GM20000 (cell line): ENCODE measurements at regions not wholly inside any gene's neighbourhood (a gene's known extent, or its start where the extent isn't known, plus 50 kb on each side); places are given as distances from the start of the nearest gene placed in this dataset.

Source experiments
- DNase-seq: peaks from one replicate; pipeline ENCODE4 v3.0.0; 2012; ENCODE audit warnings: low spot score
- CTCF ChIP-seq: IDR thresholded peaks from 2 replicates; pipeline ENCODE4 v1.5.1; 2012; ENCODE audit warnings: mild to moderate bottlenecking, control low read depth; ENCODE audit errors: extremely low read depth, missing control alignments

- TF ChIP-seq CTCF: no peak
- DNase-seq: no peak
Observed at GRCh38 chr4:125801373-125801772, 486.6 kb downstream of the FAT4 start.

GRCh38 chr4:125801924-125802323 lies 487.2 kb downstream of the FAT4 start:
- no peak for TF ChIP-seq CTCF

GRCh38 chr4:125808022-125808421 lies 493.3 kb downstream of the FAT4 start:
- DNase-seq: no peak
- no peak for TF ChIP-seq CTCF

More at GRCh38 chr4:125801924-125802323, 487.2 kb downstream of the FAT4 start:
- no peak for DNase-seq

GRCh38 chr4:125808570-125808969 lies 493.8 kb downstream of the FAT4 start:
- no peak for DNase-seq
- TF ChIP-seq CTCF: no peak

DNA sequence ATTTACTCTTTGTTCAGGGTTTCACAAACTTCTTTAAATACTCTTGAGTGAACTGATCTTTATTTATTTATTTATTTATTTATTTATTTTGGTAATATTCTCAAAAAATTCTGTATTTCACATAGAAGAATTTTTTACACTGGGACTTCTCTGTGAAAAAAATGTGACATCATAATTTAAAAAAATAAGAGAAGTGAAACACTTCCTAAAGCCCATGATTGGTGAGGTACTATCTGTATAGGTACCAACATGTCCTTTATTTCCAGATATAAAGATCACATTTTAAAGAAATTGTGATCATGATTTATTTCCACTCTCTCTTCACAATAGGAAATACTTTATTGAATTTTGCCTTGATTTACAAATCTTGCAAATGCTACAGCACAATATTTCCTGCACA lies 497.1 kb downstream of the FAT4 start:
- TF ChIP-seq CTCF: no peak
- no peak for DNase-seq

GRCh38 chr4:125826801-125827695 lies 512.3 kb downstream of the FAT4 start:
- no peak for DNase-seq
- no peak for TF ChIP-seq CTCF

- DNase-seq: no peak
- no peak for TF ChIP-seq CTCF
Observed at GRCh38 chr4:125827696-125828052, 512.9 kb downstream of the FAT4 start.
